H9 (cell line): ENCODE measurements at regions not wholly inside any gene's neighbourhood (a gene's known extent, or its start where the extent isn't known, plus 50 kb on each side); places are given as distances from the start of the nearest gene placed in this dataset.

Experiments
- DNase-seq: peaks from one replicate; pipeline ENCODE4 v3.0.0-alpha.2; 2017
- H2AFZ ChIP-seq: one replicate; pipeline ENCODE4 v1.6.1; 2013; ENCODE audit warnings: mild to moderate bottlenecking, low read length, control low read depth, moderate library complexity
- H2AK5ac ChIP-seq: 2 replicates; pipeline ENCODE4 v1.6.1; 2013; ENCODE audit warnings: low read length, control low read depth, mixed read lengths; ENCODE audit not compliant: insufficient read length
- H2BK120ac ChIP-seq: one replicate; pipeline ENCODE4 v1.6.1; 2013; ENCODE audit warnings: low read depth, mild to moderate bottlenecking, low read length, control low read depth, inconsistent platforms; ENCODE audit not compliant: poor library complexity, severe bottlenecking
- H2BK12ac ChIP-seq: 2 replicates; pipeline ENCODE4 v1.6.1; 2013; ENCODE audit warnings: low read length, control low read depth, mixed read lengths, low read depth; ENCODE audit not compliant: insufficient read length
- H2BK15ac ChIP-seq: 2 replicates; pipeline ENCODE4 v1.6.1; 2013; ENCODE audit warnings: low read depth, low read length, control low read depth
- H2BK20ac ChIP-seq: one replicate; pipeline ENCODE4 v1.6.1; 2013; ENCODE audit warnings: low read depth, mild to moderate bottlenecking, low read length, control low read depth, inconsistent platforms; ENCODE audit not compliant: poor library complexity, severe bottlenecking
- H2BK5ac ChIP-seq: 2 replicates; pipeline ENCODE4 v1.6.1; 2013; ENCODE audit warnings: low read length, control low read depth, mixed read lengths; ENCODE audit not compliant: insufficient read length
- H3K14ac ChIP-seq: 2 replicates; pipeline ENCODE4 v1.6.1; 2013; ENCODE audit warnings: low read length, control low read depth; ENCODE audit not compliant: insufficient read depth
- H3K18ac ChIP-seq: 2 replicates; pipeline ENCODE4 v1.6.1; 2013; ENCODE audit warnings: low read depth, mild to moderate bottlenecking, mixed read lengths, low read length, control low read depth; ENCODE audit not compliant: insufficient read length
- H3K23ac ChIP-seq: 2 replicates; pipeline ENCODE4 v1.6.1; 2013; ENCODE audit warnings: low read length, control low read depth, mixed read lengths, low read depth; ENCODE audit not compliant: insufficient read length
- H3K23me2 ChIP-seq: 2 replicates; pipeline ENCODE4 v1.6.1; 2013; ENCODE audit warnings: low read depth, mild to moderate bottlenecking, mixed read lengths, low read length, control low read depth; ENCODE audit not compliant: insufficient read length, poor library complexity, severe bottlenecking
- H3K27ac ChIP-seq: 2 replicates; pipeline ENCODE4 v1.5.1; 2013; ENCODE audit warnings: low read length, control low read depth, mixed read lengths, low read depth; ENCODE audit not compliant: insufficient read length
- H3K27me3 ChIP-seq: 2 replicates; pipeline ENCODE4 v1.6.1; 2013; ENCODE audit warnings: low read length, control low read depth, inconsistent platforms; ENCODE audit not compliant: insufficient read depth
- H3K4ac ChIP-seq: 2 replicates; pipeline ENCODE4 v1.6.1; 2013; ENCODE audit warnings: low read depth, mild to moderate bottlenecking, control low read depth, inconsistent platforms, low read length, moderate library complexity
- H3K4me1 ChIP-seq: 2 replicates; pipeline ENCODE4 v1.6.1; 2013; ENCODE audit warnings: low read length, control low read depth, inconsistent platforms; ENCODE audit not compliant: insufficient read depth
- H3K4me2 ChIP-seq: 2 replicates; pipeline ENCODE4 v1.6.1; 2013; ENCODE audit warnings: low read length, control low read depth, mixed read lengths; ENCODE audit not compliant: insufficient read length, insufficient read depth
- H3K56ac ChIP-seq: 2 replicates; pipeline ENCODE4 v1.6.1; 2013; ENCODE audit warnings: low read depth, mild to moderate bottlenecking, mixed read lengths, low read length, control low read depth; ENCODE audit not compliant: insufficient read length
- H3K79me1 ChIP-seq: 2 replicates; pipeline ENCODE4 v1.6.1; 2013; ENCODE audit warnings: low read depth, mild to moderate bottlenecking, moderate library complexity, low read length, control low read depth, inconsistent platforms; ENCODE audit not compliant: insufficient read depth, poor library complexity, severe bottlenecking
- H3K79me2 ChIP-seq: 2 replicates; pipeline ENCODE4 v1.6.1; 2013; ENCODE audit warnings: low read length, control low read depth, inconsistent platforms; ENCODE audit not compliant: insufficient read depth
- H3K9ac ChIP-seq: 2 replicates; pipeline ENCODE4 v1.6.1; 2013; ENCODE audit warnings: low read length, control low read depth, mixed read lengths; ENCODE audit not compliant: insufficient read length; ENCODE audit errors: extremely low read depth
- H3K9me3 ChIP-seq: one replicate; pipeline ENCODE4 v1.6.1; 2013; ENCODE audit warnings: low read depth, low read length, inconsistent platforms; ENCODE audit not compliant: control insufficient read depth
- H3T11ph ChIP-seq: one replicate; pipeline ENCODE4 v1.6.1; 2013; ENCODE audit warnings: mild to moderate bottlenecking, low read length, control low read depth, inconsistent platforms
- H4K20me1 ChIP-seq: one replicate; pipeline ENCODE4 v1.6.1; 2013; ENCODE audit not compliant: control insufficient read depth, insufficient read length, insufficient read depth
- H4K5ac ChIP-seq: 2 replicates; pipeline ENCODE4 v1.6.1; 2013; ENCODE audit warnings: low read depth, mild to moderate bottlenecking, mixed read lengths, low read length, control low read depth; ENCODE audit not compliant: insufficient read length
- H4K8ac ChIP-seq: replicated peaks from 2 replicates; pipeline ENCODE4 v1.6.1; 2013; ENCODE audit warnings: low read length, control low read depth, mixed read lengths, low read depth; ENCODE audit not compliant: insufficient read length
- H4K91ac ChIP-seq: 2 replicates; pipeline ENCODE4 v1.6.1; 2013; ENCODE audit warnings: low read depth, mild to moderate bottlenecking, moderate library complexity, mixed read lengths, low read length, control low read depth; ENCODE audit not compliant: insufficient read length
- H3K27ac Mint-ChIP-seq, 3 experiments: 2 replicates in 2 of 3; 3 replicates in 1 of 3; pipeline ENCODE4 v1.8.0; 2020 to 2021; ENCODE audit warnings: mixed read lengths in 3 of 3, mild to moderate bottlenecking in 1 of 3, moderate library complexity in 1 of 3
- H3K27me3 Mint-ChIP-seq: 2 replicates; pipeline ENCODE4 v1.8.0; 2021; ENCODE audit warnings: low read depth, mild to moderate bottlenecking, moderate library complexity, mixed read lengths
- H3K36me3 Mint-ChIP-seq, 3 experiments: 2 replicates in 2 of 3; 3 replicates in 1 of 3; pipeline ENCODE4 v1.8.0; 2020 to 2021; ENCODE audit warnings: low read depth in 3 of 3, mixed read lengths in 3 of 3; ENCODE audit not compliant: insufficient read depth in 1 of 3
- H3K4me1 Mint-ChIP-seq, 2 experiments: 2 replicates each; pipeline ENCODE4 v1.8.0; 2020; ENCODE audit warnings: mixed read lengths in 2 of 2
- H3K4me3 Mint-ChIP-seq, 2 experiments: 2 replicates in 1 of 2; 3 replicates in 1 of 2; pipeline ENCODE4 v1.8.0; 2020 to 2021; ENCODE audit warnings: mild to moderate bottlenecking in 2 of 2, mixed read lengths in 2 of 2, moderate library complexity in 1 of 2
- H3K9me3 Mint-ChIP-seq, 2 experiments: 2 replicates in 1 of 2; 3 replicates in 1 of 2; pipeline ENCODE4 v1.8.0; 2020; ENCODE audit warnings: mild to moderate bottlenecking in 2 of 2, mixed read lengths in 2 of 2, moderate library complexity in 1 of 2
- WGBS: extraction: QIAGEN DNeasy Blood & Tissue Kit; methylation state at CpG from one replicate; pipeline ENCODE4 v1.1.7; 2013; ENCODE audit warnings: missing lambda C conversion rate, low lambda C conversion rate, mixed read lengths; ENCODE audit not compliant: insufficient read length; ENCODE audit errors: extremely low coverage; 5-methylcytosine and 5-hydroxymethylcytosine counted together
- TF ChIP-seq, protein P1 (sequence below): fragments of 200-600 bp; sonication (generic); conservative IDR thresholded peaks from 3 replicates; pipeline ENCODE4 v1.8.0; 2021; ENCODE audit warnings: antibody characterized with exemption, mild to moderate bottlenecking

DNA sequence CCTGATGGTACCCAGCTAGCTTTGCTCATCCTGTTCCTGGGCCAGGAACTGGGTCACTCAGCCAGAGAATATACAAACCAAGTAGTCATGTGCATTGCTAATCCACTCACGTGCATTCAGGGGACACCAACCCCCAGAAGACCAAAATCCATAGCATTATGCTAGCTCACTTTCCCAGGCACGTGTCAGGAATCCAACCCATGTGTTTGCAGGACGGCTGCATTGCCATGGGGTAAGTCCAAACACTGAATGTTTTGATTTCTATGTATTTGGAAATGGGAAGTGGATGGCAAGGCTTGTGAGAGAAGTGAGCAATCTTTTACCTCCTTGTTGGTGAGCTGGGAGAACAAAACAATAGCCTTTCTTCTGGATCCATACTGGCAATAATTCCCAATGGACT is 87.1 kb upstream of the FOXN3 start:
- Histone ChIP-seq H4K20me1 (no peaks in the 10 kb centered on the region), H3K79me1 (no peaks in the 10 kb centered on the region), H3K14ac (no peak overlapping the region), H4K5ac (no peak overlapping the region), H2BK15ac (no peak overlapping the region), H3K23me2 (no peaks in the 10 kb centered on the region), H3K56ac (no peak overlapping the region), H2AK5ac (no peak overlapping the region), H3T11ph (no peak overlapping the region), H2AFZ (no peak overlapping the region), H4K91ac (no peak overlapping the region), H3K27ac (no peak overlapping the region), H3K9me3 (no peaks in the 10 kb centered on the region), H2BK20ac (no peak overlapping the region), H3K4me1 (peaks cover 12% of the 10 kb centered on the region), H2BK12ac (no peak overlapping the region), H3K23ac (no peak overlapping the region), H3K18ac (no peak overlapping the region), H3K9ac (no peak overlapping the region), H2BK120ac (no peak overlapping the region), H2BK5ac (no peak overlapping the region), H3K4ac (no peak overlapping the region), H4K8ac (no peak overlapping the region), H3K27me3 (no peaks in the 10 kb centered on the region), H3K79me2 (peaks cover 3% of the 10 kb centered on the region; the same call in 1 of the 2 replicates), H3K4me2 (no peak overlapping the region)
- DNase-seq: no peak
- Mint-ChIP-seq H3K27ac (no peak overlapping the region; a peak in 2 of 7 replicates), H3K9me3 (peaks cover 10% of the 10 kb centered on the region in 2 experiments; a peak in 4 of 5 replicates), H3K4me1 (peaks cover 34 to 36% of the 10 kb centered on the region in 2 experiments), H3K4me3 (no peak overlapping the region), H3K36me3 (peaks cover 24 to 36% (median 32%) of the 10 kb centered on the region in 3 experiments), H3K27me3 (no peaks in the 10 kb centered on the region; the same call in 1 of the 2 replicates)
- TF ChIP-seq, protein P1, sequence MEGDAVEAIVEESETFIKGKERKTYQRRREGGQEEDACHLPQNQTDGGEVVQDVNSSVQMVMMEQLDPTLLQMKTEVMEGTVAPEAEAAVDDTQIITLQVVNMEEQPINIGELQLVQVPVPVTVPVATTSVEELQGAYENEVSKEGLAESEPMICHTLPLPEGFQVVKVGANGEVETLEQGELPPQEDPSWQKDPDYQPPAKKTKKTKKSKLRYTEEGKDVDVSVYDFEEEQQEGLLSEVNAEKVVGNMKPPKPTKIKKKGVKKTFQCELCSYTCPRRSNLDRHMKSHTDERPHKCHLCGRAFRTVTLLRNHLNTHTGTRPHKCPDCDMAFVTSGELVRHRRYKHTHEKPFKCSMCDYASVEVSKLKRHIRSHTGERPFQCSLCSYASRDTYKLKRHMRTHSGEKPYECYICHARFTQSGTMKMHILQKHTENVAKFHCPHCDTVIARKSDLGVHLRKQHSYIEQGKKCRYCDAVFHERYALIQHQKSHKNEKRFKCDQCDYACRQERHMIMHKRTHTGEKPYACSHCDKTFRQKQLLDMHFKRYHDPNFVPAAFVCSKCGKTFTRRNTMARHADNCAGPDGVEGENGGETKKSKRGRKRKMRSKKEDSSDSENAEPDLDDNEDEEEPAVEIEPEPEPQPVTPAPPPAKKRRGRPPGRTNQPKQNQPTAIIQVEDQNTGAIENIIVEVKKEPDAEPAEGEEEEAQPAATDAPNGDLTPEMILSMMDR: no peak
- WGBS: no CpG with 5 or more reads among the region's 3 CpGs
